ENCODE measurements at regions not wholly inside any gene's neighbourhood (a gene's known extent, or its start where the extent isn't known, plus 50 kb on each side); places are given as distances from the start of the nearest gene placed in this dataset.
"Not testable (repeated sequence)": the region's sequence is repeated elsewhere in the genome, so short reads cannot be mapped to it uniquely, and the experiment has no call there.

DNA sequence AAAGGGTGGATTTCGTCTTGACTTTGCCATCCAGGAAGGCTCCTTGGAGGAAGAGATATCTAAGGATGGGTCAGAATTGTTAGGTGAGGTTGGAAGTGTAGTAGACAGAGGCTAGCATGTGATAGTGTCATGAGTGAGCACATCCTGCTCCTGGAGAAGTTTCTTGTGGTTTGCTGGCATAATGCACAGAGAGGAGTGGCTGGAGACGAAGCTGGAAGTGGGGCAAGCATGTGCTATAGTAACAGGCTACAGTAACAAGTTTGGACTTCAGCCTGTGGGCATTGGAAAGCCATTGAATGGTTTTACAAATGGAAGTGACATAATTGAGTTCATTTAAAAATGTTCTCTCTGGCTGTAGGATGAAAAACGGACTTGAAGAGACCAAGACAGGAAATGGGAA is 175.6 kb upstream of the VWC2 start:
- TF ChIP-seq CTCF (conservative IDR thresholded peaks at IDR 0.05; ENCODE audit: control insufficient read depth, insufficient read depth, low read depth, low read length), result no peak
- DNase-seq (ENCODE audit: low read depth), result no peak

GRCh38 chr7:49611951-49612350 is 161.5 kb upstream of the VWC2 start:
- no peak for TF ChIP-seq CTCF (conservative IDR thresholded peaks at IDR 0.05; ENCODE audit: control insufficient read depth, insufficient read depth, low read depth, low read length)
- DNase-seq (ENCODE audit: low read depth), result no peak

More for the DNA sequence above, 175.6 kb upstream of the VWC2 start:
- H3K4me3 ChIP-seq (ENCODE audit: control insufficient read depth, low read depth, low read length), result no peak overlapping the region

GRCh38 chr7:49613759-49614158 is 159.7 kb upstream of the VWC2 start:
- TF ChIP-seq CTCF (conservative IDR thresholded peaks at IDR 0.05; ENCODE audit: control insufficient read depth, insufficient read depth, low read depth, low read length), result no peak
- H3K4me3 ChIP-seq (ENCODE audit: control insufficient read depth, low read depth, low read length), result no peak overlapping the region
- no peak for DNase-seq (ENCODE audit: low read depth)

More at GRCh38 chr7:49611951-49612350, 161.5 kb upstream of the VWC2 start:
- no peak overlapping the region for H3K4me3 ChIP-seq (ENCODE audit: control insufficient read depth, low read depth, low read length)

DNA sequence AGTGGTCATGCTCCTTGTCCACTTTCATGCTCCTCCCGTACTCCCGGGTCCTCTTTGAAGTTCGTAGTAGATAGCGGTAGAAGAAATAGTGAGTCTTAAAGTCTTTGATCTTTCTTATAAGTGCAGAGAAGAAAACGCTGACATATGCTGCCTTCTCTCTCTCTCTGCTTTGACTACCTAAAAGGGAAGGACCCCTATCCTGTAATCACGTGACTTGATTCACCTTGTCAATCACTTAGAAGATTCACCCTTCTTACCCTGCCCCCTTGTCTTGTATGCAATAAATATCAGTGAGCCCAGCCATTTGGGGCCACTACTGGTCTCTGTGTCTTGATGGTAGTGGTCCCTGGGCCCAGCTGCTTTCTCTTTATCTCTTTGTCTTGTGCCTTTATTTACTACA is 158.5 kb upstream of the VWC2 start:
- not testable (repeated sequence) for H3K4me3 ChIP-seq (ENCODE audit: control insufficient read depth, low read depth, low read length); DNase-seq (ENCODE audit: low read depth)

DNA sequence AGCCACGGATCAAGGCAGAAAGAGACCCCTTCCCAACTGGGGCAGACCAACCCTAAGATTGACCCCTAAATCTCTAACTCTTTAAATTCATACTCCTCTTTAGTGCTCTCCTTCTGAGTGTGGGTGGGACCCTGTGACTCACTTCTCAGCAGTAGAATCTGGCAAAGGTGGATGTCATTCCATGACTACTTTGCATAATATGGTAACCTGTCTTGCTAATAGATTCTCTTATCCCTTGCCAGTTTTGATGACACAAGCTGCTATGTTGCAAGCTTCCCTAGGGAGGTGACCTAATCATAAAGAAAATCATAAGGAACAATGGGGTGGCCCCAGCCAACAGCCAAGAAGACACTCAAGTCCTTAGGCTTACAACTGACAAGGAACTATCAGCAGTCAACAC is 155.4 kb upstream of the VWC2 start:
- DNase-seq (ENCODE audit: low read depth), result no peak
- H3K4me3 ChIP-seq (ENCODE audit: control insufficient read depth, low read depth, low read length), result no peak overlapping the region
- no peak for TF ChIP-seq CTCF (conservative IDR thresholded peaks at IDR 0.05; ENCODE audit: control insufficient read depth, insufficient read depth, low read depth, low read length)

DNA sequence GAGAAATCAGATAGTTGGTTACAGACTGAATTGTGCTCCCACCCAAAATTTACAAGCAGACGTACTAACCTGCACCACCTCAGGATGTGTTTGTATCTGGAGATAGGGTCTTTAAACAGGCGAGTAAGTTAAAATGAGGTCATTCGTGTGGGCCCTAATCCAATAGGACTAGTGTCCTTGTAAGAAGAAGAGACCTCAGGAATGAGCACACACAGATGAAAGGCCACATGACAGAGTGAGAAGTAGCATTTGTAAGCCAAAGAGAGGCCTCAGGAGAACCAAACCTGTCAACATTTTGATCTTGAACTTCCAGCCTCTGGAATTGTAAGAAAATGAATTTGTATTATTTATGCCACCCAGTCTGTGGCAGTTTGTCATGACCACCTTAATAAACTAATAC is 149.5 kb upstream of the VWC2 start:
- DNase-seq (ENCODE audit: low read depth), result no peak
- no peak for TF ChIP-seq CTCF (conservative IDR thresholded peaks at IDR 0.05; ENCODE audit: control insufficient read depth, insufficient read depth, low read depth, low read length)
- no peak overlapping the region for H3K4me3 ChIP-seq (ENCODE audit: control insufficient read depth, low read depth, low read length)

DNA sequence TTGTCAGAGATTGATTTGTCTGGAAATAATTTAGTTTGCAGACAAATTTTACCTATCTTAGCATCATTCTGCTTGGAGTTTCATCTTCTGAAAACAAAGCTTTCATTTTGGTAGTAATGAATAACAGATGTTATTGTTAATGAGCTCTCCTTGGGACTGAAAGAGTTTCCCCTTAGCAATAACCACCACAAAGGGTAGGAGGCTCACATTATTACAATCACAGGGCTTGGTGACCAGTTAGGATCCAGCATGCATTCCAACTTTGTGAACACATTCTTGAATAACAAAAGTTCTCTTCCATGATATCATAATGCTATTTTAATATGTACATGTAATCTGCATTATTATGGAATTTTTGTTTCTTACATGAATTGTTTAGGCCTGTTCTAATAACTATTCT is 148.8 kb upstream of the VWC2 start:
- H3K4me3 ChIP-seq (ENCODE audit: control insufficient read depth, low read depth, low read length), result no peak overlapping the region
- no peak for DNase-seq (ENCODE audit: low read depth)
- no peak for TF ChIP-seq CTCF (conservative IDR thresholded peaks at IDR 0.05; ENCODE audit: control insufficient read depth, insufficient read depth, low read depth, low read length)

All from fibroblast of mammary gland (primary cell).